T-helper 2 cell (primary cell): ENCODE measurements at regions not wholly inside any gene's neighbourhood (a gene's known extent, or its start where the extent isn't known, plus 50 kb on each side); places are given as distances from the start of the nearest gene placed in this dataset.
"Not testable (repeated sequence)": the region's sequence is repeated elsewhere in the genome, so short reads cannot be mapped to it uniquely, and the experiment has no call there.

Experiments used
- DNase-seq, 5 experiments: peaks; one replicate each; pipeline versions ENCODE4 v3.0.0 to v3.0.0-alpha.2; 2012 to 2022

DNA sequence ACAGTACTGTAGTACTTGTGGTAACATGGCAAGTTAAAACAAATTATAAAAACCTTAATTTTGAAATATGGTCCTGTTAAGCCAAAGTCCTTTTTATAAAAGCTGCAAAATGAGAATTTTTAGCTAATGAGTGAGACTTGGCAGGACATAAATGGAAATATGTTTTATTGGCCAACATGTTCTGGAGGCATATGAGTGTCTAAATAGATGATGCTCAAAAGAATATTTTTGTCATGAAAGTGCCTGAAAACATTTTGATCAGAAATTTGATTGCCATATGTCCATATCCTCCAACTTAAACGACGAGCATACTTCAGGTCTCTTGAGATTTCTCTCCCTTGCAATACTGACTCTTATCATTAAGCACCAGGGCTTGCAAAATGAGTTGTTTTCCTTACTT, 972.6 kb downstream of the TMTC2 start:
- DNase-seq = no peak

DNA sequence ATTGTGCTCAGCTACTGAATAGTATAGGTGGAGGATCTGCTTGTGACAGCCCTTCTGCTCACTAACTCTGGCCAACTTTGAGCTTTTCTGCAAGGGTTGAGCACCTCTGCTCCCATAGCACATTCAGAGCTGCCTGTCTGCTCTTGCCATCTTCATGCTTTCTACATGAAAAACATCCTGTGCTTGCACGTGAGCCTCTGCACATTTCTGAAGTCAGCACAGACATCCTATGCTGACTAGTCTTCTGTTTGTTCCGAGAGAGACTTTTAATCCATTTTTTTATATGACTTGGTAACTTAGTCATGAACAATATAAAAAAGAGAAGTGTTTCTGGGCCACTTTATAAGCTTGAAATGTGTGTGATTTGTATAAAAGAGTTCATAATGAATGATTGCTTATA, 969.3 kb downstream of the TMTC2 start:
- no peak for DNase-seq

DNA sequence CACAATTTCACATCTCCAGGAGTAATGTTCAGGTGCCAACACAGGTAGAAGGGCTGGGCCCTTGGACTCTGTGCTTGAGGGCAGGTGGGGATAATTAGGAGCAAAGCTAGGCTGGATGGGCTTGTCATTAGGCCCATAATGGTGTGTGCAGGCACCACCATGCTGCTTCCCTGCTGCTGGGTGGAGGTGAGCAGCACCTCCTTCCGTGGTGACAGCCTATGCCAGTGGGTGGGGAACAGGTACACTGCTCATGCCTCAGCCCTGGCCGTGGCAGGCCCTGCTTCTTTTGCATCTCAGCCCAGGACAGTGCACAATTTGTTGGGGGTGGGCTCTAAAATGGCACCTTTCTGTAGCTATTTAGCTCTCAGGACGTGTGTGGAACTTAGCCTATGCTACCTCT, 955.5 kb downstream of the TMTC2 start:
- DNase-seq = no peak

DNA sequence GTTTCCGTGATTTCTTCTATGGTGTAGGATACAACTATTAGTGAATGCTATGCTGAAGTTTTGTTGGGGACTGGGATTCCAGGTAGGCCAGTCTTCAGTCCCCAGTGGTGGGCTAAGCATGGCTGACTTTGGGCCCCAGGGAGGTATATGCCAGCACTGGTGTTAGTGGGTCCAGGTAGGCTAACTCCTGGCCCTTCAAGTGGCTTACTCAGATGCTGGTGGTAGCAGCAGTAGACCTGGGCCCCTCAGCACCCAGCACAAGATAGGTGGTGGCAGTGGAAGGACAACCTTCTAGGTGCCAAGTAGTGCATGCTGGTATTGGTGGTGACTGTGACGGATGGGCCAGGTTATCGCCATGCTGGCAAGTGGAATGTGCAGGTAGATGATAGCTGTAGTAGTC, 955.1 kb downstream of the TMTC2 start:
- no peak for DNase-seq

DNA sequence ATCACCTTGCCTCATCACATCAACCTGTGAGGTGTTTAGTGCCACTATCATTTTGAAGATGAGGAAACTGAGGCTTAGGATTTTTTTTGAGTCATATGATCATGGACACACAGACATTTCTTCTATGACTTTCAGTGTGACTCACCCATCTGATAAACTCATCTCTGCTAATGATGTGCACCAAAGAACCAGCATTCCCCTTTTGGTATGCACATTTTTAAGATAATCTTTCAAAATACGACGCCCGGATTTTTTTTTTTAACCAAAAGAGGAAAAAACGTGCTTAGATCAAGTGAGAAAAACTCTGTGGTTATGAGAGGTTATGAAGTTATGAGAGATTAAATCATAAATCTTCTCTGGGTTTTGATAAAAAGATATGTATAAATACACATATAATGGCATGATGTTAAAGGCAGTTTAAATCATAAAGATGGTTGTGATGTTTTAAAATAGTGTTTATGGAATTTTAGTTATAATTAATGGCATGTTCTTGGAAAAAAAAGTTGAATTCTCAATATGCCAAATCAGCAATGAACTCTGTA, 948.1 kb downstream of the TMTC2 start:
- peak in 1 of 5 experiments; percentile 28 for DNase-seq

DNA sequence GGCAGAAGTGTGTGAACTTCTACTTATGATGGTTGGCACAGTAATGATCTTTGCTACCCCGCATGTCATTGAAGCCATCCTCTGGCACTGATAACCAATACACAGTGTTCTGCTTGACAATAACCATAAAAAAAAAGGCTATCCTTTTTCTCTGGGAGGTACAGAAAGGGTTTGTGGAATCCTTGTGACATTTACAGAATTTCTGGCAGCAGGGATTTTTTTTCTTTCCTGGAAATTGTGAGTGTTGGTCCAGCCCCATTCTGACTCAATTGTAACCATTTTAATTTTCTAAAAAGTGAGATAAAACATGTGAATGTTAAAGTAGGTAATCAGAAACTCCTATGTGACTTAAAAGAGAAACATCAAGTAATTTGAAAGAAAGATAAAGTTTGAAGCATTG, 943.8 kb downstream of the TMTC2 start:
- DNase-seq = no peak

DNA sequence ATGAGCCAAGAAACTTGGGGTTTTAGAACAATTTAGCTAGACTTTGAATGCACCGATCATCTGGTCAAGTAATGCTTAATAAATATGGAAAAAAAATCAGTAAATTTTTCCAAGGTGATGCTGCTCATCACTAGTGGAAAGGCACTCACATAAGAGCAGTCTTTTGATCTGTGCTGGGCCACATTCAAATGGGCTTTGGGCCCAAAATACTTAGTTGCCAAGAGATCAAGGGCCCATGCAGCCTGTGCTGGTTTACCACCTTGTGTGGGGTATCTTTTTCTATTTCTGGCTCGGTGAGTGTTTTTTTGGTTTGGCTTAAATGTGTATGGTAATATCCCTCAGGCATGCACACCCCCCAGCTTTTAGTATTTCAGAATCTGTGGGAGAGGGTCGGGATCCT, 943.2 kb downstream of the TMTC2 start:
- no peak for DNase-seq

DNA sequence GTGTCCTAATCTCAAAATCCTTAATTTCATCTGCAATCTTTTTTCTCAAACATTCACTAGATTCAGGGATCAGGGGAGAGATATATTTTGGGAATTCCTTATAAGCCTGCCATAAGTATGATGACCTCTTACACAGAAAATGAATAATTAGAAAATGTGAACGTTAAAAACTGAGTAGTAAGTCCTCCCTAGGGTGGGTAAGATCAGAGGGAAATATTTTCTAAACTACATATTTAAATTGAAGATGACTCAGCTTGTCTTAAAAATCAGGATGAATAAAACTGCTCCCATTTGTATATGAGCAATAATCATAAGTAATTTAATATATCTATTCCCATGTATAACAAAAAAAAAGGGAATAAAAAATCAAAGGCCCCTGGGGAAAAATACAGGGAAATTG, 935.5 kb downstream of the TMTC2 start:
- no peak for DNase-seq

DNA sequence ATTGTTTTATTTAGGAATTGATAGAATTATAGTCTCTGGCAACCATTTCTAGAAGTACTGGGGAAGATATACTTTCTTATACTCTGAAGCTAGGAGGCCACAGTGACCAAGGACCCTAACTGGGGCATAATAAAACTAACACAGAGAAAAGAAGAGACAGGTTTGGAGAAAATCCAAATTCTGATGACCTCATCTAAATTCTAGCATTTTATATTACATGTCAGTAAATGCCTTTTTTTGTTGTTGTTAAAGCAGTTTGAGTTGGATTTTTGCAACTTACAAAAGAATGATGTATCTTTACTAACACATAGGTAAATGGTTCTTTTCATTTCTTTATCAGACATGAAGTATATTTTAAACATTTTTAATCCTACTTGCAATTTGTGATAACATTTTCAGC, 933.3 kb downstream of the TMTC2 start:
- no peak for DNase-seq

DNA sequence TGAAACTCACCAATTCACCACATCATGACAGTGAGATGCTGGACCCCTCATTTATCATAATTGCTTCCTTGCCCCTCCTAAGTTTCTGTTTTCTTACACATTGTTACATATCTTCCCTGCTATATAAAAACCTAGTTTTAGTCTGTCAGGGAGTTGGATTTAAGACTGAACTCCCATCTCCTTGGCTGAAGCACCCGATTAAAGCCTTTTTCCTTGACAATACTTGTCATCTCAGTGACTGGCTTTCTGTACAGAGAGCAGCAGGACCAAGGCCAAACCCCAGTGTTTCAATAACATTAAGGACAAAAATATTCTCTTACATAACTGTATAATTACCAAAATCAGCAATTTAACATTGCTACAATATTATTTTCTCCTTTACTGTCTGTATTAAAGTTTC, 928.4 kb downstream of the TMTC2 start:
- DNase-seq = no peak

DNA sequence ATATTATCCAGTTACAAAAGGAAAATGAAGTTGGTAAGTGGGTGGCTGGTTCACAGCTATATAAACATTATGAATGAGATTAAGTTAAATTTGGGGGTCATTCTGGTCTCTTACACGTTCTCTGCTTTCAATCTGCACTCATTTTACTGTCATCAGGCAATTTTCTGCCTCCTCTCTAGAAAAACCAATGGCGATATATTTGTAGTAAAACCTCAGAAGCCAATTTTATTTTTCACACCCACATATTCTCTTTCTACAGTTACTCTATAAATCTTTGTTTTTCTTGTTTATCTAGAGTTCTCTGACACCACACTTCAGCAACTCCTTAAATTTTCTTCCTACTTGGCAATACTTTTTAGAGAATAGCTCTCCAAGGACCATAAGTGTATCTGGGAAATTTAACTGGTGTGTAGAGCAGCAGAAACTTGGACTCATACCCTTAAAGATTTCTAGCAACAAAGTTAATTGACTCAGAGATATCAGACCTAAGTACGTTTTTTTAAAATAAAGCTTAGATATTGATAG, 926.9 kb downstream of the TMTC2 start:
- DNase-seq = no peak

DNA sequence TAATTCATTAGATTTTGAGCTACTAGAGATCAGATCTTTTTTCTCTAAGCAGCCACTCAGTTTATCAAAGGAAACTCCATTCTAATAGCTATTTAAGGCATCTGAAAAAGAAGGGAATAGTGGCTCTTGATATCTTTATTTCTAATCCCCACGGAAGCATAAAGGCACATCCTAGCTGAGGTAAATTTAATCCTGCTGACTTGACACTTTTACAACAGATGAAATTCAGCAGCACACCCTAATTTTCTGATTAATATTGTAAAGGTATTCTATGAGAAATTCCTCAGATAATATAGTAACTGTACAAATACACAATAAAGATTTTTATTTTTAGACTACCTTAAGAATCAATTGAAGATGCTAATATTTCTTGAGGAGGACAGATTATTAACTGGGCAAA, 916.4 kb downstream of the TMTC2 start:
- no peak for DNase-seq

DNA sequence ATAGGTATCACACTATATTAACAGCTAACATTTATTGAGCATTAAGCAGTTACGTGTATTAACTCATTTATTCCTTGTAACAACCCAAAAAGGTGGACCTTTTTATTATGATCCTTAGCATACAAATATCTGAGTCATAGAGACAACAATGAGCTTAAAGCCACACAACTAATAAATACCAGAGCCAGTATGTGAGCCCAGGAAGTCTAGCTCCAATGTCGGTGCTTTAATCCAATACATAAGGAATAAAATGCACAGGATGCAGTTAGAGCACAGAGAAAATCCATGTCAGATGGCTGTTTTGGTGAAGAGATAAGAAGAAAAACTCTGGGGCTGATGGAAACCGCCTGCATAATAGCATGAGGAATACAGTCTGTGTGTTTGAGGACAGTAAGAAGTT, 888.6 kb downstream of the TMTC2 start:
- DNase-seq = no peak

DNA sequence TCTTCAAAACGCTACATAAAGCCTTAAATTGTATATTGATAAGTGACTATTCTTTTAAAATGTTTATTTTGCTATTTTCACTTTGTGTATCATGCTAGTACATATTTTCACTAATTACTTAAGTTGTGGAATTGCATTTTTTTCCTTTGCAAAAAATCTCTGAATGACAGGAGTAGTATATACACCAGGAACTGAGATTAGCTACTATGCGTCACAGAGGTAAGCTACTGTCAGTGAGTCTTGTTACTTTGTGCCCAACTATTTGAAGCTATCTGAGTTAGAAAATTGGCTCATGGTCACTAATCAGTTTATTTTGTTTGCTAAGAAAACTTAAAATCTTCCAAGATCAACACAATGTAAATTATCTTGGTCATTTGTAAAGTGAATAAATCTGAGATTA, 887.4 kb downstream of the TMTC2 start:
- no peak for DNase-seq

DNA sequence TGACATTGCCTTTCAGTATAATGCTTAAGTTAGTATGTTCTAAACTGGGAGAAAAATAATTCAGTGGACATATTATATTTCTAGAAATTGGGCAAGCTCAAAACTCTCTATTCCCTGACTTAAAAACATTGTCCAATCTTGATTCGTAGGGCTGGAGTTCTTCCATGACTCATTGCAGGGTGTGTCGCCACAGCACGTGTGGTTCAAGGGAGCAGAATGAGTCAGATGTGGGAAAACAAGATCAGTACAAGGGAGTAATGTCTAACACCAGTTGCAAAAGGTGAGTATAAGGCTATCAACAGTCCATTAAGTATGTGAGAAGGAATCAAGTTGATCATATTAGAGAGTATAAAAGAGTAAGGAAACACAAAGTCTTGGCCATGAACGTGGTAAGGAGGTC, 887.0 kb downstream of the TMTC2 start:
- DNase-seq = no peak

DNA sequence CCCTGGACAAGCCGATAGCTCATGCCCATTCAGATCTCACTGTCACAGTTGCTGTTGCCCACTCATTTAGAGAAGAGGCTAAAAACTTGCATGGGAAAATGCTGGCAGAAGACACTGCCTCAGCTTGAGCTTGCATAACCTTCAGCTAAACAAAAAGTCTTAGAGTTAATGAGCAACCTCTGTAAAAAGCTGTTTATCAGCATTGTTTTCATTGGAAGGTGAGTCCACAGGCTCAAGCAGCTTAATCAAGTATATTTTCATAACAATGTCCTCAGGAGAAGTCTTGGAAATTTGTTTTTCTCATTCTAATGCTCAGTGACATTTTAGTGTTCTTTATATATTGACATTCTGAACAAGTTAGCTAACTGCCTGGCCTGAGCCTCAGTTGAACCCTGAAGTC, 872.9 kb downstream of the TMTC2 start:
- DNase-seq = no peak

DNA sequence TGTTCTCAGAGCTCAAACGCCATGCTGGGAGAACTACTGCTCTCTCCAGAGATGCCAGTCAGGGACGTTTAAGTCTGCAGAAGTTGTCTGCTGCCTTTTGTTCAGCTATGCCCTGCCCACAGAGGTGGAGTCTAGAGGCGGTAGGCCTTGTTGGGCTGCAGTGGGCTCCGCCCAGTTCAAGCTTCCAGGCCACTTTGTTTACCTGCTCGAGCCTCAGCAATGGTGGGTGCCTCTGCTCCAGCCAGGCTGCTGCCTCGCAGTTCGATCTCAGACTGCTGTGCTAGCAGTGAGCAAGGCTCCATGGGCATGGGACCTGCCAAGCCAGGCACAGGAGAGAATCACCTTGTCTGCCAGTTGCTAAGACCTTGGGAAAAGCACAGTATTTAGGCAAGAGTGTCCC, 869.3 kb downstream of the TMTC2 start:
- DNase-seq = not testable (repeated sequence)

DNA sequence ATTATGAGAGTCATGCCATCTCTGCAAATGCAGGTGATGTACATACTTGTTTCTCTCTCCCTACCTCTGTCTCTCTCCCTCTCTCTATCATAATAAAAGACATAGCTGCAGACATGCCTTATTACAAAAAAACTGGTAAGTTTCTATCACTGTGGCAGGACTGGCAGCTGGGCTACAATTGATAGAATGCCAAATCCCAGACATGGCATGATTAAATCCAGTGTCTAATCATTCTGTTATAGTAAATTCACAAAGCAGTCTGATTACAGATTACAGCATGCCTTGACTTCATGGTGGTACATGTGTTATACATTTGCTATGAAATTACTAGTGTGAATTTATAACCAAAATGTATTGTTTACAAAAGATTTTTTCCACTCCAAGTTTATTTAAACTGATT, 854.7 kb downstream of the TMTC2 start:
- no peak for DNase-seq

DNA sequence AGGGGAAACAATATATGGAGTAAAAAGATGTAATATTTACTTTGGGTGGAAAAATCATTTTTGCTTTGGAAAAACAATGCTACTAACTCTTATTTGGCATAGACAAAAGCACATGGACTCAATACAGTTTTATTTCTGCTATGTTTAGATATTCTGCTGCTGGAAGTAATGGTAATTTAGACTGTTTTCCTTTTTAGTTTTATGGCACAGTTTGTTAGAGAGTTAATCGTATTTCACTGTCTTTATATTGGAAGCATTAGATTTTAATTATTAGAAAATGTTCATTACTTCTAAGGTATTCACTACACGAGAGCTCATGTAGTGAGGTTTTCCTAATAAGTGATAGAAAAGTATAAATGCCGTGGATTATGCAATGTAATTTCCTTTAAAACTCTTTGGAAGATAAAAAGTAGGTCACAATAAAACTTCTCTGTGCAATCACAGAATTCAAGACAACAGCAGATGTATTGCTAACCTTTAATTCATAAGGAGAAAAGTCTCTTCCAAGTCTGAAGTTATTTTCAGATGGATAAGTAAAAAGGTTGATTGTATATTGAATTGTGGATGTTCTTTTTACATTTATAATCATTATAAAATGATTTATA, 851.8 kb downstream of the TMTC2 start:
- DNase-seq = no peak

DNA sequence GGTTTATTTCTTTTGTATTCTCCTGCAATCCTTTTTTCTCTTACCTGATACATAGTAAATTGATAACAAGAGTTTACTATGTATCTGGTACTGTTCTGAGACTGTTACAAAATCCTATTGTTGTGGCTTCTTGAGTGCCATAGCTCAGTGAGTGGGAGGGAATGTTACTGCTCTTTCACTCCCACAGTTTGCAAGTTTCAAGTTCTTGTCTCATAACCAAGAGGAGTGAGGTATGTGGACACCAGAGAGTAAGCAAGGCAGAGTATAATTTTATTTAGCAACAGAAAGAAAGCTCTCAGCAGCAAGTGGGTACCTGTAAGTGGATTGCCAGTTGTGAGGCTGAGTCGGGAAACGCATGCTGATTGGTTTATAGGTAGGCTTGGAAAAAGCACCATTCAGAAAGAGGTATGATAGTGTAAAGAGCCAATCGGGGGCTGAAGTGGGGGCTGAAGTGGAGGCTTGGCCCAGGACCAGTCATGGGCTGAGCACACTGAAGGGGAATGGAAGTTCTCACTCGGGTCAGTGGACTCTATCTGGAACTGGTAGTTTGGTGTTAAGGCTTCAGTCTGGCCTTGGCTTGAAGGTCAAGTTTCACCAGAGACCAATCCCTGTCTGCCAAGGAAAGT, 850.8 kb downstream of the TMTC2 start:
- no peak for DNase-seq

DNA sequence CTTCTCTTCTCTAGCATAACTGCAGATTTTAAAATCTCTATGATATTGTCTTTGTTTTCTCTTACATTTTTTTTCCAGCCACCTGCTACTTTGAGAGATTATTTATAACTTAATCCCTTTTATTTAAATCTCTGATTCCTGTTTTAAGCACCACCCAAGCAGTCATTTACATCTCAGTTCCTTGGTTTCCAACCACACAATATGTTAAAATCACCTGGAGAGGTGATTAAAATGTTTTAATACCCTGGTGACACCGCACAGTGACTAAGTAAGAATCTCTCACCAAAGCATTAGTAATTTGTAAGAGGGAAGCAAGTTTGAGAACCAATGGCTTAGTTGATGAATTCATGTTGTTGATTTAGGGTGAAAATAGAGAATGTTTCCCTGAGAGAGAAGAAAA, 849.8 kb downstream of the TMTC2 start:
- no peak for DNase-seq

DNA sequence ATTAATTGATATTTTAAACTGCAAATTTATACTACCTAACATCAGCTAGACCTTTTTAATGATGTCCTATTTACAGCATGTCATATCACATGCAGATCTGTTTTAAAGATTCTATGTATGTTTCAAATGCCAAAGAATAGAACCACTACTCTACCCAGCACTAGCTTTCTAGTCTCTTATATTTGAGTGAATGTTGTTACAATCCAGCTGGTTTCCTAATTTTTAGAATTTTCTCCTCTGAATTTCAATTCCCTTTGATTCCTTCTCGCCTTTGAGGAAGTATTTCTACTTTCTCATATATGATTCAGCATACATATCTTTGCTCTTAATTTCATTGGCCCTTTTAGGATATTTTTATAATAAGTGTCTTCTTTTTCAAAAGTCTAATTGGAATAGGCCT, 841.9 kb downstream of the TMTC2 start:
- DNase-seq = no peak

DNA sequence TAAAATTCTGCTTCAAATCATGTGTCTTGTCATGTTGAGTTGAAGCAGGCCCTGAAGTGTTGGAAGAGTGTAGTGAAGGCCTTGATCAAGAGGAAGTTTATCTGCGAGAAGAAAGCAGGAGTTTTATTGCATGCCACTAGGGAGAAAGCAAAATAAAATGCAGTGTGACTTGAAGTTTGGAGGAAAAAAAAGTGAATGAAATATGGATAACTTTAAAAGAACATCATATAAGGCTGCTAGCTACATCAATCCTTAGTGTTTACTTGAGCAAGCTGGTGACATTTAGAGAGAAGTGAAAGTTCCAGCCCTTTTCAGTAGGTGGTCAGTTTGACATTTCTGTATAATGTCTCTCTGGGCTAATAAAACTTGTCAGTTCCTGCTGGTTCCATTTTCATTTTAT, 841.1 kb downstream of the TMTC2 start:
- no peak for DNase-seq

DNA sequence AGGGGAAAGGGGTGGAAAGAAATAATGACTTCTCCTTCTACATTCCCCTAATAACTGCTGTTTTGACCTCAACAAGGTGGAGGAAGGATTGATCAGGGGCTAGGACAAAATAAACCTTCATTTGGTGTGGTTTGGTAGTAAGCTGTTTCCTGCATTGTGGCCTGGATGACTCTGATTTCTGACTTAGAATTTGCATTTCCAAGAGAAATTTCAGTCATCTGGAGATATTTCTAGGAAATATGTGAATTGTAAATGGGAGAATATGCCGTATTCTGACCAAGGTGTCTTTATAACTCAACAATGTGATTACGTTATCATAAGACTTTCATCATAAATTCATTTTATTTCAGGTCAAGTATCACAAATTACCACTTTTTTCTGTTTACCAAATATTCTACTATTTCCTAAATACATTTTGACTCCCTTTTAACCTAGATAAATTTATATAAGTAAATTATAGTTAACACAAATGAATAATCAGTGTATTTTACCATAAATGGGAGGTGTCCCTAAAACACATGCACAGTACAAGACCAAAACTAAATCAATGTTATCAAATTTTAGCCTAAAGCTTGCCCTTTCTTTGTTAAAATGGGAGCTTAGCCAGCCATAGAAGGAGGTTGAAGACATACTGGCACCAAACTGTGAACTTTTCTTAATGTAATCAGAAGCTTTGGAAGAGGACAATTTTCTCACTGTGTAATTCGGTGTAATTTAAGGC, 828.8 kb downstream of the TMTC2 start:
- no peak for DNase-seq
